Transverse colon (tissue), 4 donors: ENCODE measurements at regions not wholly inside any gene's neighbourhood (a gene's known extent, or its start where the extent isn't known, plus 50 kb on each side); places are given as distances from the start of the nearest gene placed in this dataset.
"Not testable (repeated sequence)": the region's sequence is repeated elsewhere in the genome, so short reads cannot be mapped to it uniquely, and the experiment has no call there.

Experiments used
- DNase-seq: peaks from one replicate; pipeline ENCODE4 v3.0.0-alpha.2; 2019
- H3K27ac ChIP-seq, 4 donors: fragments of 200-600 bp; sonication (generic); 2 replicates each; pipeline ENCODE4 v1.5.1; 2016 to 2018; ENCODE audit warnings: inconsistent platforms in 4 of 4
- H3K27me3 ChIP-seq: fragments of 200-600 bp; sonication (generic); 2 replicates; pipeline ENCODE4 v1.5.1; 2017; ENCODE audit warnings: inconsistent platforms
- H3K36me3 ChIP-seq, 4 donors: fragments of 200-600 bp; sonication (generic); 2 replicates each; pipeline ENCODE4 v1.5.1; 2017 to 2019; ENCODE audit warnings: inconsistent platforms in 4 of 4
- H3K4me1 ChIP-seq, 4 donors: fragments of 200-600 bp; sonication (generic); 2 replicates each; pipeline ENCODE4 v1.5.1; 2017 to 2020; ENCODE audit warnings: inconsistent platforms in 4 of 4
- H3K4me3 ChIP-seq, 4 donors: fragments of 200-600 bp; sonication (generic); 1 replicate in 1 of 4; 2 replicates in 3 of 4; pipeline versions ENCODE4 v1.5.1 to v1.6.1; 2017 to 2019; ENCODE audit warnings: inconsistent platforms in 4 of 4
- H3K9me3 ChIP-seq, 2 donors: fragments of 200-600 bp; sonication (generic); 2 replicates each; pipeline ENCODE4 v1.5.1; 2017 to 2019; ENCODE audit warnings: inconsistent platforms in 2 of 2
- EP300 ChIP-seq: sonication (generic); formaldehyde crosslinking; IDR thresholded peaks from one replicate; pipeline ENCODE4 v1.6.1; 2017; ENCODE audit warnings: antibody characterized with exemption, low read depth
- POLR2A ChIP-seq: fragments of 450-650 bp; IDR thresholded peaks from one replicate; pipeline ENCODE4 v1.6.1; 2016; ENCODE audit warnings: antibody characterized with exemption, mild to moderate bottlenecking, moderate library complexity
- POLR2AphosphoS5 ChIP-seq, 3 donors: sonication (generic); formaldehyde crosslinking; IDR thresholded peaks; one replicate each; pipeline ENCODE4 v1.6.1; 2016; ENCODE audit warnings: antibody characterized with exemption in 3 of 3
- WGBS, 2 donors: methylation state at CpG; one replicate each; pipeline ENCODE4 v1.1.5; 2018; ENCODE audit warnings: low coverage in 1 of 2; 5-methylcytosine and 5-hydroxymethylcytosine counted together
- in situ Hi-C, 4 donors: fragments of 200-750 bp; cut with MboI; loops; one replicate each; pipeline versions ENCODE4 v1.15.0 to v1.15.1; 2017; ENCODE audit warnings: low sequenced_read_pairs in 3 of 4, low pct_ligation_motif_present in 1 of 4, low pct_unique_long_range_greater_than_20kb in 1 of 4
- intact Hi-C: fragments of 100-400 bp; cut with DNase I; formaldehyde crosslinking; loops from one replicate; pipeline ENCODE4 v1.15.1; 2023; ENCODE audit warnings: low total_unique reads
- TF ChIP-seq, protein P1 (sequence below), 5 experiments: fragments of 200-600 bp in 3 of 5; fragments of 450-650 bp in 2 of 5; sonication (generic) in 3 of 5; IDR thresholded peaks; 1 replicate in 2 of 5; 2 replicates in 3 of 5; pipeline ENCODE4 v1.5.1; 2016 to 2017; ENCODE audit warnings: antibody characterized with exemption in 5 of 5, inconsistent platforms in 3 of 5, mild to moderate bottlenecking in 2 of 5, moderate library complexity in 1 of 5

DNA sequence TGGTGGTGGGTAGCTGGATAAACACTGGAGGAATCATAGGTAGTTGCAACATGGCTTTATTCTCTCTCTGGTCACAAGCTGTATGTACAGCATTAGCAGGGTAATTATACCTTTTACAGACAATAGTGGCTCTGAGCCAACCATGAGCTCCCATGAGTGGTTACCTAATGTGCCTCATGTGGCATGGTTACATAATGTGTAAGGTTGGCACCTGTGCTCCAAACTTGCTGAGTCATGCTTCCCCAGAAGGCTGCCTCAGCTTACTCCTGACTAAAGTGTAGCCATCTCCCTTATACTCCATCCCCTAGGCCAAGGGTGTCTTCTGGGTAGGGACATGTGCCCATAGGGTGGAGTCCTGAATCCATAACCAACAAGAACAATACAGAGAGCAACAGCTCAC lies 345.3 kb upstream of the SEMA3C start:
- Histone ChIP-seq H3K36me3 (no peaks in the 10 kb centered on the region), H3K27me3 (no peaks in the 10 kb centered on the region), H3K4me1 (no peaks in the 10 kb centered on the region), H3K4me3 (no peak overlapping the region), H3K27ac (no peak overlapping the region), H3K9me3 (peaks cover 5 to 9% of the 10 kb centered on the region in 2 donors)
- intact Hi-C loops = no loop called here
- no peak for TF ChIP-seq POLR2A
- TF ChIP-seq, protein P1, sequence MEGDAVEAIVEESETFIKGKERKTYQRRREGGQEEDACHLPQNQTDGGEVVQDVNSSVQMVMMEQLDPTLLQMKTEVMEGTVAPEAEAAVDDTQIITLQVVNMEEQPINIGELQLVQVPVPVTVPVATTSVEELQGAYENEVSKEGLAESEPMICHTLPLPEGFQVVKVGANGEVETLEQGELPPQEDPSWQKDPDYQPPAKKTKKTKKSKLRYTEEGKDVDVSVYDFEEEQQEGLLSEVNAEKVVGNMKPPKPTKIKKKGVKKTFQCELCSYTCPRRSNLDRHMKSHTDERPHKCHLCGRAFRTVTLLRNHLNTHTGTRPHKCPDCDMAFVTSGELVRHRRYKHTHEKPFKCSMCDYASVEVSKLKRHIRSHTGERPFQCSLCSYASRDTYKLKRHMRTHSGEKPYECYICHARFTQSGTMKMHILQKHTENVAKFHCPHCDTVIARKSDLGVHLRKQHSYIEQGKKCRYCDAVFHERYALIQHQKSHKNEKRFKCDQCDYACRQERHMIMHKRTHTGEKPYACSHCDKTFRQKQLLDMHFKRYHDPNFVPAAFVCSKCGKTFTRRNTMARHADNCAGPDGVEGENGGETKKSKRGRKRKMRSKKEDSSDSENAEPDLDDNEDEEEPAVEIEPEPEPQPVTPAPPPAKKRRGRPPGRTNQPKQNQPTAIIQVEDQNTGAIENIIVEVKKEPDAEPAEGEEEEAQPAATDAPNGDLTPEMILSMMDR (IDR thresholded peaks at IDR 0.05) = no peak
- TF ChIP-seq EP300 = no peak
- no peak for TF ChIP-seq POLR2AphosphoS5 (IDR thresholded peaks at IDR 0.05)
- in situ Hi-C loops = loop anchor here in 1 of 4 donors (25.0 kb wide), 1 partner anchor 577 kb away; no protein-coding TSS in a partner anchor
- DNase-seq = no peak

DNA sequence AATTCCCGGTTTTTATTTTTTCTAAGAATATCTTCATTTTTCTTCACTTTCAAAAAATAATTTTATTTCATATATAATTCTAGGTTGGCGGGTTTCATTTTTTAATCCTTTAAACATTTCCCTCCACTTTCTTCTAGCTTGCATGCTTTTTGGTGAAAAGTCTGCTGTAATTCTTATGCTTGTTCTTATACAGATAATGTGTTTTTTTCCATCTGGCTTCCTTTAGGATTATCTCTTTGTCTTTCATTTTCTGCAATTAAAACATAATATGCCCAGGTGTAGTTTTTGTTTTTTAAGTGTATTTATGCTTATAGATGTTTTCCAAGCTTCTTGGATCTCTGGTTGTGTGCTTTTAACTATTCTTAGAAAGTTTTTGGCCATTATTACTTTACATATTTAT lies 341.3 kb upstream of the SEMA3C start:
- Histone ChIP-seq H3K36me3 (no peaks in the 10 kb centered on the region), H3K27ac (no peak overlapping the region), H3K27me3 (no peaks in the 10 kb centered on the region), H3K4me1 (no peaks in the 10 kb centered on the region), H3K9me3 (peaks cover 5 to 9% of the 10 kb centered on the region in 2 donors), H3K4me3 (no peak overlapping the region)
- 95 to 100% methylated on average over 2 of the region's 2 CpGs for WGBS, 2 donors
- in situ Hi-C loops = loop anchor here in 1 of 4 donors (25.0 kb wide), 1 partner anchor 573 kb away; no protein-coding TSS in a partner anchor
- no peak for DNase-seq
- TF ChIP-seq POLR2AphosphoS5 (IDR thresholded peaks at IDR 0.05) = no peak
- no peak for TF ChIP-seq POLR2A
- TF ChIP-seq, protein P1 (IDR thresholded peaks at IDR 0.05) = no peak
- intact Hi-C loops = no loop called here

DNA sequence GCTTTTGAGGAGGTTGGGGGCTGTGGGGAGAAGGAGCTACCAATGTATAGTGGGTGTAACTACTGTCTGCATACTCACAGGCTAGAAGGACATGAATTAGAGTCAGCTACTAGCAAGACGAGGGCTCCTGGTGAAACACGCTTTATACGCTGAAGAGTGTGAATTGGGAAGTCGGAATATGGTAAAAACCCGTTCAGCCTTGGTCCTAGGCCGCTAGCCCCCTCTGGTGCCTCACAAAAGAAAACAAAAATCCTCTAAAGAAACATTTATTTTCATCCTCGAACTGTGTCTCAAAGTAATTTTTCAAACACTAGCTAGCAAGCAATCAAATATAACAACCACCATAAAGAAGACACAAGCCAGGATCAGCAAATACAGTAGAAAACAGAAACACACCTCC lies 338.1 kb upstream of the SEMA3C start:
- Histone ChIP-seq H3K27me3 (no peaks in the 10 kb centered on the region), H3K9me3 (peaks cover 5 to 9% of the 10 kb centered on the region in 2 donors), H3K36me3 (no peaks in the 10 kb centered on the region), H3K4me1 (no peaks in the 10 kb centered on the region), H3K4me3 (no peak overlapping the region), H3K27ac (no peak overlapping the region)
- in situ Hi-C loops (loop anchor here in 1 of 4 donors (25.0 kb wide), 1 partner anchor 570 kb away; no protein-coding TSS in a partner anchor), intact Hi-C loops (no loop called here)
- 57% methylated on average over 7 of the region's 7 CpGs; no CpG with 5 or more reads in 1 of the 2 donors for WGBS, 2 donors
- TF ChIP-seq EP300 = no peak
- TF ChIP-seq, protein P1 (IDR thresholded peaks at IDR 0.05) = peak in 1 of 5 experiments; percentile 19
- no peak for DNase-seq

DNA sequence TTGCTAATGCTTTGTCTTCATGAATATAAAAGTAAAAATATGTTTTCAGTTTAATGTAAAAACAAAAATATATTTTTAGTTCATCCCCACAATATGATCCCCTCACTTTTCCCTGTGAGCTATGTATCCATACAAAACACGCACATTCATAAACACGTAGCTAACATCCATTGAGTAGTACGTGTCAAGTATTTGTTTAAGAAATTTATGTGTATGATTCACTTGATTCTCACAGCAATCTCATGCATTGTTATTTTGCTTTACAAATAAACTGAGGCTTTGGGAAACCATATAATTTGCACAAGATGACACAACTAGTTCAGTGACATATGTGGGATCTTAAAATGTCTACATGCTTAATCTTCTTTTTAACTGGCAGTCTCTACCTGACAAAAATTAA lies 329.6 kb upstream of the SEMA3C start:
- Histone ChIP-seq H3K4me1 (no peaks in the 10 kb centered on the region), H3K27ac (no peak overlapping the region), H3K4me3 (no peak overlapping the region), H3K36me3 (no peaks in the 10 kb centered on the region), H3K9me3 (no peaks in the 10 kb centered on the region), H3K27me3 (no peaks in the 10 kb centered on the region)
- 78 to 89% methylated on average over 3 of the region's 3 CpGs for WGBS, 2 donors
- in situ Hi-C loops (no loop called here), intact Hi-C loops (no loop called here)
- TF ChIP-seq EP300 (no peak), POLR2AphosphoS5 (IDR thresholded peaks at IDR 0.05) (no peak), POLR2A (no peak)
- TF ChIP-seq, protein P1 (IDR thresholded peaks at IDR 0.05) = no peak
- DNase-seq = no peak

DNA sequence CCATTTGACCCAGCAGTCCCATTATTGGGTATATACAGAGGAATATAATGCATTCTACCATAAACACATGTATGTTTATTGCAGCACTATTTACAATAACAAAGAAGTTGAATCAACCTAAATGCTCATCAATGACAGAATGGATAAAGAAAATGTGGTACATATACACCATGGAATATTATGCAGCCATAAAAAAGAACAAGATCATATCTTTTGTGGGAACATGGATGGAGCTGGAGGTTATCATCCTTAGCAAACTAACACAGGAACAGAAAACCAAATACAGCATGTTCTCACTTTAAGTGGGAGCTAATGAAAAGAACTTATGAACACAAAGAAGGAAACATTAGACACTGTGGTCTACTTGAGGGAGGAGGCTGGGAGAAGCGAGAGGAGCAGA lies 328.5 kb upstream of the SEMA3C start:
- H3K36me3 ChIP-seq, in situ Hi-C loops, H3K4me1 ChIP-seq, H3K27me3 ChIP-seq, H3K4me3 ChIP-seq, H3K9me3 ChIP-seq, DNase-seq, H3K27ac ChIP-seq, intact Hi-C loops: not testable (repeated sequence)
- 86 to 100% methylated on average over 1 of the region's 1 CpG for WGBS, 2 donors
